H1 (cell line): ENCODE measurements at regions not wholly inside any gene's neighbourhood (a gene's known extent, or its start where the extent isn't known, plus 50 kb on each side); places are given as distances from the start of the nearest gene placed in this dataset.

Experiments used
- CTCF ChIA-PET: fragments of 300-600 bp; sonication (Branson Sonifier 250); formaldehyde crosslinking; loops from one replicate; lab custom pipeline; 2021; ENCODE audit not compliant: partially characterized antibody; lab: Charles Lee
- POLR2A ChIA-PET: fragments of 300-600 bp; sonication (Branson Sonifier 250); formaldehyde crosslinking; loops from one replicate; lab custom pipeline; 2021; ENCODE audit warnings: inconsistent platforms; ENCODE audit not compliant: partially characterized antibody; lab: Charles Lee
- DNase-seq, 2 experiments: peaks; one replicate each; pipeline versions ENCODE4 v3.0.0 to v3.0.0-alpha.2; 2010 to 2022; ENCODE audit warnings: low spot score in 2 of 2, low read depth in 1 of 2, mixed read lengths in 1 of 2
- FAIRE-seq: peaks from 2 replicates; lab custom pipeline; 2011; peaks lifted over from hg19 to GRCh38; lab: Jason Lieb, UNC
- H2AFZ ChIP-seq: 2 replicates; pipeline ENCODE4 v1.8.1; 2012; ENCODE audit warnings: low read length, inconsistent platforms
- H2AK5ac ChIP-seq: 2 replicates; pipeline ENCODE4 v1.6.1; 2013; ENCODE audit warnings: low read depth, low read length
- H2BK120ac ChIP-seq: replicated peaks from 2 replicates; pipeline ENCODE3; 2013; ENCODE audit warnings: low read depth, low read length, inconsistent platforms
- H2BK12ac ChIP-seq: 2 replicates; pipeline ENCODE4 v1.6.1; 2013; ENCODE audit warnings: low read depth, low read length
- H2BK15ac ChIP-seq: 2 replicates; pipeline ENCODE4 v1.6.1; 2013; ENCODE audit warnings: low read length
- H2BK20ac ChIP-seq: 2 replicates; pipeline ENCODE4 v1.6.1; 2013; ENCODE audit warnings: low read length
- H2BK5ac ChIP-seq: 2 replicates; pipeline ENCODE4 v1.6.1; 2013; ENCODE audit warnings: low read depth, low read length
- H3K14ac ChIP-seq: 2 replicates; pipeline ENCODE4 v1.6.1; 2013; ENCODE audit warnings: inconsistent platforms; ENCODE audit not compliant: insufficient read length
- H3K18ac ChIP-seq: 2 replicates; pipeline ENCODE4 v1.6.1; 2013; ENCODE audit warnings: low read length; ENCODE audit errors: extremely low read depth
- H3K23ac ChIP-seq: 2 replicates; pipeline ENCODE4 v1.6.1; 2013; ENCODE audit warnings: inconsistent platforms; ENCODE audit not compliant: insufficient read length
- H3K23me2 ChIP-seq: 2 replicates; pipeline ENCODE4 v1.6.1; 2013; ENCODE audit warnings: low read depth, low read length
- H3K27ac ChIP-seq: 2 replicates; pipeline ENCODE4 v1.6.1; 2011; ENCODE audit warnings: low read depth, low read length, inconsistent platforms
- H3K27me3 ChIP-seq, 4 experiments: replicated peaks in 1 of 4; 1 replicate in 1 of 4; 2 replicates in 3 of 4; pipeline versions ENCODE4 v1.6.1 to v1.8.1; 2011 to 2013; ENCODE audit warnings: low read length in 3 of 4, mild to moderate bottlenecking in 3 of 4, inconsistent platforms in 2 of 4, mixed read lengths in 2 of 4, moderate library complexity in 1 of 4; ENCODE audit not compliant: control insufficient read depth in 3 of 4, insufficient read depth in 3 of 4; ENCODE audit errors: extremely low read depth in 1 of 4
- H3K36me3 ChIP-seq, 4 experiments: 2 replicates each; pipeline versions ENCODE4 v1.6.1 to v1.8.1; 2011 to 2013; ENCODE audit warnings: mild to moderate bottlenecking in 4 of 4, low read length in 3 of 4, moderate library complexity in 2 of 4, control low read depth in 1 of 4, inconsistent platforms in 1 of 4; ENCODE audit not compliant: insufficient read depth in 4 of 4, control insufficient read depth in 2 of 4
- H3K4ac ChIP-seq: replicated peaks from 2 replicates; pipeline ENCODE3; 2013; ENCODE audit warnings: low read length, low read depth, mixed read lengths, inconsistent platforms; ENCODE audit not compliant: insufficient read length
- H3K4me1 ChIP-seq, 4 experiments: replicated peaks in 1 of 4; 1 replicate in 1 of 4; 2 replicates in 3 of 4; pipeline versions ENCODE4 v1.6.1 to v1.8.1; 2011 to 2013; ENCODE audit warnings: low read length in 3 of 4, inconsistent platforms in 2 of 4, mixed read lengths in 1 of 4; ENCODE audit not compliant: insufficient read depth in 4 of 4, control insufficient read depth in 3 of 4
- H3K4me2 ChIP-seq, 2 experiments: 2 replicates each; pipeline versions ENCODE4 v1.6.1 to v1.8.1; 2011 to 2013; ENCODE audit warnings: low read depth in 2 of 2, low read length in 2 of 2, control low read depth in 1 of 2, inconsistent platforms in 1 of 2, mild to moderate bottlenecking in 1 of 2; ENCODE audit not compliant: insufficient read depth in 1 of 2
- H3K4me3 ChIP-seq, 4 experiments: fragments of 200-600, 300-600 bp in 1 of 4; sonication (generic), shearing (Covaris generic), sonication (Bioruptor Twin) in 1 of 4; 2 replicates each; pipeline versions ENCODE4 v1.5.1 to v1.8.1; 2011 to 2016; ENCODE audit warnings: low read length in 4 of 4, low read depth in 3 of 4, control low read depth in 2 of 4, inconsistent platforms in 2 of 4, mild to moderate bottlenecking in 2 of 4, mixed read lengths in 1 of 4, moderate library complexity in 1 of 4; ENCODE audit not compliant: insufficient read depth in 2 of 4; ENCODE audit errors: extremely low read depth in 1 of 4
- H3K56ac ChIP-seq: replicated peaks from 2 replicates; pipeline ENCODE3; 2013; ENCODE audit warnings: low read depth, mild to moderate bottlenecking, mixed read lengths, low read length, inconsistent platforms; ENCODE audit not compliant: insufficient read length
- H3K79me1 ChIP-seq: 2 replicates; pipeline ENCODE4 v1.6.1; 2013; ENCODE audit warnings: low read depth, low read length, control low read depth
- H3K79me2 ChIP-seq, 2 experiments: 2 replicates each; pipeline versions ENCODE4 v1.6.1 to v1.8.1; 2012 to 2013; ENCODE audit warnings: low read length in 2 of 2, mild to moderate bottlenecking in 2 of 2, inconsistent platforms in 1 of 2; ENCODE audit not compliant: insufficient read depth in 2 of 2, control insufficient read depth in 1 of 2
- H3K9ac ChIP-seq, 4 experiments: replicated peaks in 1 of 4; 1 replicate in 1 of 4; 2 replicates in 3 of 4; pipeline versions ENCODE4 v1.6.1 to v1.8.1; 2011 to 2013; ENCODE audit warnings: low read depth in 3 of 4, low read length in 3 of 4, control low read depth in 2 of 4, mild to moderate bottlenecking in 2 of 4, moderate library complexity in 2 of 4, inconsistent platforms in 1 of 4; ENCODE audit errors: extremely low read depth in 1 of 4
- H3K9me3 ChIP-seq, 2 experiments: 2 replicates each; pipeline versions ENCODE4 v1.6.1 to v1.8.1; 2012 to 2013; ENCODE audit warnings: mild to moderate bottlenecking in 2 of 2, moderate library complexity in 2 of 2, control low read depth in 1 of 2, inconsistent platforms in 1 of 2, low read depth in 1 of 2, low read length in 1 of 2, mixed read lengths in 1 of 2; ENCODE audit not compliant: insufficient read depth in 2 of 2
- H4K20me1 ChIP-seq, 2 experiments: replicated peaks in 1 of 2; 2 replicates each; pipeline versions ENCODE3 to v1.8.1; 2011 to 2013; ENCODE audit warnings: inconsistent platforms in 2 of 2, low read length in 2 of 2, mild to moderate bottlenecking in 1 of 2; ENCODE audit not compliant: insufficient read depth in 2 of 2, control insufficient read depth in 1 of 2
- H4K5ac ChIP-seq: 2 replicates; pipeline ENCODE4 v1.6.1; 2013; ENCODE audit warnings: low read length, low read depth, mixed read lengths, inconsistent platforms; ENCODE audit not compliant: insufficient read length
- H4K8ac ChIP-seq: 2 replicates; pipeline ENCODE4 v1.8.0; 2013; ENCODE audit warnings: mild to moderate bottlenecking, moderate library complexity, low read length, inconsistent platforms; ENCODE audit not compliant: insufficient read depth; ENCODE audit errors: extremely low read depth
- H4K91ac ChIP-seq: replicated peaks from 2 replicates; pipeline ENCODE3; 2013; ENCODE audit warnings: low read length, mixed read lengths, inconsistent platforms; ENCODE audit not compliant: insufficient read length
- CHD2 ChIP-seq: IDR thresholded peaks from 2 replicates; pipeline ENCODE4 v1.6.1; 2012; ENCODE audit warnings: low read length, improper control_type of control experiment
- CREB1 ChIP-seq: IDR thresholded peaks from 2 replicates; pipeline ENCODE4 v1.6.1; 2012; ENCODE audit warnings: inconsistent platforms
- EGR1 ChIP-seq: IDR thresholded peaks from 2 replicates; pipeline ENCODE4 v1.6.1; 2011; ENCODE audit warnings: low read depth, low read length, borderline replicate concordance
- KDM5A ChIP-seq: fragments of 200-600 bp; IDR thresholded peaks from 2 replicates; pipeline ENCODE4 v1.7.1; 2012; ENCODE audit warnings: mild to moderate bottlenecking, low read length, inconsistent platforms, mixed read lengths
- SAP30 ChIP-seq: fragments of 300-600 bp; sonication (generic); IDR thresholded peaks from 2 replicates; pipeline ENCODE4 v1.7.1; 2012; ENCODE audit warnings: low read length, moderate library complexity, mild to moderate bottlenecking, inconsistent platforms; ENCODE audit not compliant: insufficient read depth, insufficient replicate concordance
- SIN3A ChIP-seq, 2 experiments: IDR thresholded peaks in 1 of 2; conservative IDR thresholded peaks in 1 of 2; 2 replicates each; pipeline ENCODE4 v1.6.1; 2011 to 2012; ENCODE audit warnings: low read length in 2 of 2, improper control_type of control experiment in 1 of 2, low read depth in 1 of 2, mild to moderate bottlenecking in 1 of 2
- SP4 ChIP-seq: IDR thresholded peaks from 2 replicates; pipeline ENCODE4 v1.6.1; 2012; ENCODE audit warnings: low read length, inconsistent platforms
- SRF ChIP-seq: IDR thresholded peaks from 2 replicates; pipeline ENCODE4 v1.6.1; 2011; ENCODE audit warnings: mild to moderate bottlenecking, low read depth, low read length, moderate library complexity
- WGBS, 2 experiments: shearing (Covaris generic) in 1 of 2; methylation state at CpG; one replicate each; pipeline versions ENCODE4 v1.1.6 to v1.1.7; 2013 to 2015; ENCODE audit warnings: low lambda C conversion rate in 2 of 2, mixed read lengths in 2 of 2, inconsistent platforms in 1 of 2, low coverage in 1 of 2, missing lambda C conversion rate in 1 of 2; ENCODE audit not compliant: insufficient replicate concordance in 2 of 2, insufficient coverage in 1 of 2, insufficient read length in 1 of 2; ENCODE audit errors: extremely low coverage in 1 of 2, missing lambda C conversion rate in 1 of 2; 5-methylcytosine and 5-hydroxymethylcytosine counted together
- TF ChIP-seq, protein P1 (sequence below): IDR thresholded peaks from 2 replicates; pipeline ENCODE4 v1.6.1; 2011; ENCODE audit warnings: low read length, improper control_type of control experiment
- TF ChIP-seq, protein P2 (sequence below): IDR thresholded peaks from 2 replicates; pipeline ENCODE4 v1.6.1; 2012; ENCODE audit warnings: low read length, inconsistent platforms
- TF ChIP-seq, protein P3 (sequence below): IDR thresholded peaks from 2 replicates; pipeline ENCODE4 v1.6.1; 2011; ENCODE audit warnings: low read depth, mild to moderate bottlenecking, low read length; ENCODE audit not compliant: insufficient read depth

DNA sequence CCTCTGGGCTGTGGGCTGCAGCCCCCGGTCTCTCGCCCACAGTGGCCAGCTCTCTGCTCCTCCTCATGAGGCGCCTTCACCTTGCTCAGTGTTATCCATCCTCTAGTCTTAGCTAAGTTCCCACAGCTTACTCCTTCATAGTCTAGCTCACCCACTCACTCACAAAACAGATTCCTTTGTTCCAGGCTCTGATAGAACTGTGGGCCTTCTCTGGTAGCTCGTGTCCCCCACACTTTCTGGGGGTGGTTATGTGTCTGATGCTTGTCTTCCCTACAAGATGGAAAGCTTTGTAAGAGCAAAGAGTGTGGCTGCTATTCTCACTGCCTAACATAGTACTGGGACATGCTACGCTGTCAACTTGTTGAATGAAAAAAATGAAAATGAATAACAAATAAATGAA lies 135.8 kb downstream of the EN1 start:
- FAIRE-seq (no peak), DNase-seq (no peak)
- Histone ChIP-seq H3K4me2 (no peak overlapping the region), H2BK12ac (no peak overlapping the region), H3K14ac (no peak overlapping the region), H4K8ac (no peak overlapping the region), H3K79me2 (no peaks in the 10 kb centered on the region), H2BK20ac (no peak overlapping the region), H3K4ac (no peak overlapping the region), H2BK120ac (no peak overlapping the region), H3K23ac (no peak overlapping the region), H3K4me3 (no peak overlapping the region), H3K27me3 (no peaks in the 10 kb centered on the region), H3K4me1 (peaks cover 0 to 5% (median under 1%) of the 10 kb centered on the region in 4 experiments; a peak in 1 of 7 replicates), H2AK5ac (no peak overlapping the region), H3K18ac (no peak overlapping the region), H3K23me2 (no peaks in the 10 kb centered on the region), H4K5ac (no peak overlapping the region), H3K27ac (no peak overlapping the region), H3K79me1 (no peaks in the 10 kb centered on the region), H2AFZ (no peak overlapping the region), H4K91ac (no peak overlapping the region), H3K56ac (no peak overlapping the region), H2BK5ac (no peak overlapping the region), H4K20me1 (no peaks in the 10 kb centered on the region), H3K9ac (no peak overlapping the region), H3K36me3 (no peaks in the 10 kb centered on the region), H2BK15ac (no peak overlapping the region), H3K9me3 (no peaks in the 10 kb centered on the region)
- ChIA-PET CTCF (interaction anchor here (0.6 kb wide), 1 partner anchor 46 kb away, joined by 3 read pairs; no protein-coding TSS in a partner anchor), POLR2A (no interaction called here)
- WGBS, 2 experiments: 91% methylated on average over 5 of the region's 5 CpGs; no CpG with 5 or more reads in 1 of the 2 experiments
- TF ChIP-seq SRF (no peak), SIN3A (conservative IDR thresholded peaks at IDR 0.05 in 1 of 2, IDR thresholded peaks at IDR 0.05 in 1 of 2; ENCODE audit: low read depth in 1 of 2, low read length in 2 of 2) (no peak), CHD2 (no peak), CREB1 (no peak), EGR1 (no peak), SP4 (no peak), KDM5A (no peak), SAP30 (no peak)
- TF ChIP-seq, protein P1, sequence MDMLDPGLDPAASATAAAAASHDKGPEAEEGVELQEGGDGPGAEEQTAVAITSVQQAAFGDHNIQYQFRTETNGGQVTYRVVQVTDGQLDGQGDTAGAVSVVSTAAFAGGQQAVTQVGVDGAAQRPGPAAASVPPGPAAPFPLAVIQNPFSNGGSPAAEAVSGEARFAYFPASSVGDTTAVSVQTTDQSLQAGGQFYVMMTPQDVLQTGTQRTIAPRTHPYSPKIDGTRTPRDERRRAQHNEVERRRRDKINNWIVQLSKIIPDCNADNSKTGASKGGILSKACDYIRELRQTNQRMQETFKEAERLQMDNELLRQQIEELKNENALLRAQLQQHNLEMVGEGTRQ: no peak
- TF ChIP-seq, protein P2, sequence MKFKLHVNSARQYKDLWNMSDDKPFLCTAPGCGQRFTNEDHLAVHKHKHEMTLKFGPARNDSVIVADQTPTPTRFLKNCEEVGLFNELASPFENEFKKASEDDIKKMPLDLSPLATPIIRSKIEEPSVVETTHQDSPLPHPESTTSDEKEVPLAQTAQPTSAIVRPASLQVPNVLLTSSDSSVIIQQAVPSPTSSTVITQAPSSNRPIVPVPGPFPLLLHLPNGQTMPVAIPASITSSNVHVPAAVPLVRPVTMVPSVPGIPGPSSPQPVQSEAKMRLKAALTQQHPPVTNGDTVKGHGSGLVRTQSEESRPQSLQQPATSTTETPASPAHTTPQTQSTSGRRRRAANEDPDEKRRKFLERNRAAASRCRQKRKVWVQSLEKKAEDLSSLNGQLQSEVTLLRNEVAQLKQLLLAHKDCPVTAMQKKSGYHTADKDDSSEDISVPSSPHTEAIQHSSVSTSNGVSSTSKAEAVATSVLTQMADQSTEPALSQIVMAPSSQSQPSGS: no peak
- TF ChIP-seq, protein P3, sequence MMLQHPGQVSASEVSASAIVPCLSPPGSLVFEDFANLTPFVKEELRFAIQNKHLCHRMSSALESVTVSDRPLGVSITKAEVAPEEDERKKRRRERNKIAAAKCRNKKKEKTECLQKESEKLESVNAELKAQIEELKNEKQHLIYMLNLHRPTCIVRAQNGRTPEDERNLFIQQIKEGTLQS: no peak
